HepG2 (cell line): ENCODE measurements at regions not wholly inside any gene's neighbourhood (a gene's known extent, or its start where the extent isn't known, plus 50 kb on each side); places are given as distances from the start of the nearest gene placed in this dataset.

Experiments
- ATAC-seq: fragments of 200-7000 bp; cut with Tn5 transposase; 3 replicates; pipeline ENCODE4 v1.9.1; 2020; ENCODE audit warnings: mild to moderate bottlenecking, moderate library complexity
- BruUV-seq: library from RNA; stranded (reverse); fragments of 400-500 nt; replicated peaks from 2 replicates; lab custom pipeline; 2021; lab: Mats Ljungman, UMichigan
- CTCF ChIA-PET: fragments of 300-600 bp; formaldehyde crosslinking; extraction: SDS; loops from one replicate; lab custom pipeline; 2021; ENCODE audit warnings: low total read pairs, inconsistent platforms, low intra/inter-chr PET ratio; lab: Yijun Ruan, JAX
- POLR2A ChIA-PET: fragments of 350-600 bp; sonication (Branson Sonifier 250); formaldehyde crosslinking; loops from one replicate; lab custom pipeline; 2020; ENCODE audit warnings: antibody characterized with exemption, inconsistent platforms; lab: Yijun Ruan, JAX
- DNase-seq: peaks from one replicate; pipeline ENCODE4 v3.0.0-alpha.2; 2015; ENCODE audit warnings: low spot score
- FAIRE-seq: peaks from 3 replicates; lab custom pipeline; 2011; peaks lifted over from hg19 to GRCh38; lab: Jason Lieb, UNC
- H2AFZ ChIP-seq: one replicate; pipeline ENCODE4 v1.6.1; 2011; ENCODE audit warnings: low read length, inconsistent platforms
- H3K27ac ChIP-seq: fragments of 300-600 bp; 3 replicates; pipeline ENCODE4 v1.8.0; 2011; ENCODE audit warnings: mixed run types, mild to moderate bottlenecking, mixed read lengths, low read length, inconsistent platforms; ENCODE audit not compliant: insufficient read depth; ENCODE audit errors: extremely low read length
- H3K27me3 ChIP-seq, 2 experiments: fragments of 200-600 bp in 1 of 2; 2 replicates in 1 of 2; 3 replicates in 1 of 2; pipeline versions ENCODE4 v1.6.0 to v1.8.0; 2011; ENCODE audit warnings: low read length in 2 of 2, mild to moderate bottlenecking in 2 of 2, moderate library complexity in 2 of 2, inconsistent platforms in 1 of 2; ENCODE audit not compliant: insufficient read depth in 2 of 2, control insufficient read depth in 1 of 2
- H3K36me3 ChIP-seq, 2 experiments: fragments of 200-600 bp in 1 of 2; replicated peaks in 1 of 2; 2 replicates in 1 of 2; 3 replicates in 1 of 2; pipeline versions ENCODE4 v1.5.1 to v1.8.0; 2011; ENCODE audit warnings: low read length in 2 of 2, inconsistent platforms in 1 of 2; ENCODE audit not compliant: insufficient read depth in 2 of 2, control insufficient read depth in 1 of 2
- H3K4me1 ChIP-seq: 2 replicates; pipeline ENCODE4 v1.5.1; 2012; ENCODE audit warnings: low read length, inconsistent platforms; ENCODE audit not compliant: insufficient read depth
- H3K4me2 ChIP-seq: 2 replicates; pipeline ENCODE4 v1.6.0; 2011; ENCODE audit warnings: low read depth, low read length, inconsistent platforms
- H3K4me3 ChIP-seq, 3 experiments: fragments of 200-600 bp in 1 of 3; sonication (generic), shearing (Covaris generic) in 1 of 3; replicated peaks in 1 of 3; 2 replicates each; pipeline ENCODE4 v1.5.1; 2011 to 2016; ENCODE audit warnings: low read length in 3 of 3, inconsistent platforms in 2 of 3, low read depth in 2 of 3, mild to moderate bottlenecking in 2 of 3, control low read depth in 1 of 3, mixed read lengths in 1 of 3; ENCODE audit not compliant: insufficient read depth in 1 of 3
- H3K79me2 ChIP-seq: one replicate; pipeline ENCODE4 v1.6.1; 2011; ENCODE audit warnings: low read length, inconsistent platforms; ENCODE audit not compliant: insufficient read depth
- H3K9ac ChIP-seq: 2 replicates; pipeline ENCODE4 v1.6.0; 2011; ENCODE audit warnings: mild to moderate bottlenecking, low read depth, low read length, inconsistent platforms; ENCODE audit not compliant: insufficient read depth
- H3K9me3 ChIP-seq: 2 replicates; pipeline ENCODE4 v1.5.1; 2012; ENCODE audit warnings: mild to moderate bottlenecking, low read length
- H4K20me1 ChIP-seq: 2 replicates; pipeline ENCODE4 v1.6.0; 2011; ENCODE audit warnings: inconsistent platforms, mild to moderate bottlenecking, low read length, moderate library complexity; ENCODE audit not compliant: insufficient read depth
- DPF2 ChIP-seq: sonication (generic); formaldehyde crosslinking; IDR thresholded peaks from 2 replicates; pipeline ENCODE4 v1.4.0; 2020; ENCODE audit warnings: mild to moderate bottlenecking, low read depth, missing genetic modification reagents, borderline replicate concordance
- TFE3 ChIP-seq: IDR thresholded peaks from 2 replicates; pipeline ENCODE4 v1.6.1; 2016
- THAP9 ChIP-seq: sonication (generic); formaldehyde crosslinking; IDR thresholded peaks from 2 replicates; pipeline ENCODE4; 2020; ENCODE audit warnings: missing genetic modification reagents, mild to moderate bottlenecking, borderline replicate concordance
- ZNF775 ChIP-seq: sonication (generic); formaldehyde crosslinking; IDR thresholded peaks from 2 replicates; pipeline ENCODE4 v1.4.0; 2020; ENCODE audit warnings: missing genetic modification reagents, mild to moderate bottlenecking, moderate library complexity, borderline replicate concordance
- WGBS: methylation state at CpG from one replicate; pipeline ENCODE4 v1.1.6; 2017; ENCODE audit warnings: low lambda C conversion rate; 5-methylcytosine and 5-hydroxymethylcytosine counted together
- in situ Hi-C: cut with HindIII; loops from 2 replicates; pipeline ENCODE4 v1.10.0; 2017; ENCODE audit warnings: low pct_unique_long_range_greater_than_20kb; ENCODE audit not compliant: extremely low pct_ligation_motif_present
- intact Hi-C: fragments of 100-400 bp; cut with micrococcal nuclease; formaldehyde crosslinking; loops from one replicate; pipeline ENCODE4 v1.10.0; 2022; ENCODE audit not compliant: unreplicated experiment
- TF ChIP-seq, protein P1 (sequence below): IDR thresholded peaks from 2 replicates; pipeline ENCODE4 v1.6.1; 2016

DNA sequence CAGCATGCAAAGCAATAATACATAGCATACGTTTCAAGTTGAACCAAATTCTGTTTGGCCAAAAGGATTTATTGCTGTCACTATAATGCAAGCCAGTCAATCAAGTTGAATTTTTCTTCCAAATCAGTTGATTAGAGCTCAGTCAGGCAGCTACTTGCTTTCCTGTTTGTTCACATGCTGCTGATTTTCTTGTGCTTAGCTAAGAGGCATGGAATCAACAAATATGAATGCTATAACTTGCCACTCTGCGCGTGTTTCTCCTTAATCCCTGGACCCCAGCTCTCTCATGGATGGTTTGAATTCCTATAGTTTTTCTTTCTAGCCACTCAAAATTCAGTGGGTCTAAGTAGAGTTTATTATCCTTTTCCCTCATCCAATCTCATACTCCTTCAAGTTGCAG, 311.3 kb downstream of the KLF5 start (continued):
- no peak for TF ChIP-seq TFE3 (CRISPR knock-in tag)

- DNase-seq (no peak), FAIRE-seq (no peak), ATAC-seq (no peak)
- Histone ChIP-seq H4K20me1 (no peaks in the 10 kb centered on the region), H2AFZ (no peak overlapping the region), H3K36me3 (no peaks in the 10 kb centered on the region), H3K27ac (no peak overlapping the region), H3K4me1 (0 out of 2 replicates have a peak, but pooled peaks cover 5% of the 10 kb centered on the region), H3K4me3 (no peak overlapping the region), H3K9ac (no peak overlapping the region), H3K9me3 (no peaks in the 10 kb centered on the region), H3K4me2 (no peak overlapping the region), H3K79me2 (no peaks in the 10 kb centered on the region), H3K27me3 (no peaks in the 10 kb centered on the region; a peak in 1 of 5 replicates)
- BruUV-seq = no TSS peak
- TF ChIP-seq, protein P1, sequence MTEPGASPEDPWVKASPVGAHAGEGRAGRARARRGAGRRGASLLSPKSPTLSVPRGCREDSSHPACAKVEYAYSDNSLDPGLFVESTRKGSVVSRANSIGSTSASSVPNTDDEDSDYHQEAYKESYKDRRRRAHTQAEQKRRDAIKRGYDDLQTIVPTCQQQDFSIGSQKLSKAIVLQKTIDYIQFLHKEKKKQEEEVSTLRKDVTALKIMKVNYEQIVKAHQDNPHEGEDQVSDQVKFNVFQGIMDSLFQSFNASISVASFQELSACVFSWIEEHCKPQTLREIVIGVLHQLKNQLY (CRISPR knock-in tag) = no peak
- TF ChIP-seq ZNF775 (CRISPR knock-in tag) = no peak
- no peak for TF ChIP-seq THAP9 (CRISPR knock-in tag)
- TF ChIP-seq DPF2 (CRISPR knock-in tag) = no peak
- ChIA-PET CTCF (no interaction called here), POLR2A (no interaction called here)
- in situ Hi-C loops = no loop called here
- intact Hi-C loops = no loop called here
- WGBS = 54% methylated on average over 2 of the region's 2 CpGs
These were observed 310.3 kb downstream of the KLF5 start for GRCh38 chr13:73369095-73369494.
